ENCODE measurements at regions not wholly inside any gene's neighbourhood (a gene's known extent, or its start where the extent isn't known, plus 50 kb on each side); places are given as distances from the start of the nearest gene placed in this dataset.
"Not testable (repeated sequence)": the region's sequence is repeated elsewhere in the genome, so short reads cannot be mapped to it uniquely, and the experiment has no call there.

GRCh38 chrX:4675686-4676300 is 962.3 kb upstream of the PRKX start:
- no peak for DNase-seq (ENCODE audit: low read depth)

- no peak for DNase-seq (ENCODE audit: low read depth)
Measured at GRCh38 chrX:4674028-4674782, 960.8 kb upstream of the PRKX start.

- no peak for DNase-seq (ENCODE audit: low read depth)
Measured at GRCh38 chrX:4671344-4671743, 957.9 kb upstream of the PRKX start.

GRCh38 chrX:4670606-4671005 is 957.2 kb upstream of the PRKX start:
- DNase-seq (ENCODE audit: low read depth), result no peak

- DNase-seq (ENCODE audit: low read depth), result no peak
Measured at GRCh38 chrX:4668802-4669536, 955.5 kb upstream of the PRKX start.

- DNase-seq (ENCODE audit: low read depth), result no peak
Measured at GRCh38 chrX:4663085-4663484, 949.6 kb upstream of the PRKX start.

GRCh38 chrX:4661771-4662170 is 948.3 kb upstream of the PRKX start:
- no peak for DNase-seq (ENCODE audit: low read depth)

GRCh38 chrX:4656419-4656818 is 943.0 kb upstream of the PRKX start:
- no peak for DNase-seq (ENCODE audit: low read depth)

- DNase-seq (ENCODE audit: low read depth), result no peak
Measured at GRCh38 chrX:4655743-4656142, 942.3 kb upstream of the PRKX start.

- DNase-seq (ENCODE audit: low read depth), result no peak
Measured at GRCh38 chrX:4642114-4642513, 928.7 kb upstream of the PRKX start.

- no peak for DNase-seq (ENCODE audit: low read depth)
Measured at GRCh38 chrX:4638036-4638435, 924.6 kb upstream of the PRKX start.

- no peak for DNase-seq (ENCODE audit: low read depth)
Measured at GRCh38 chrX:4627414-4627813, 914.0 kb upstream of the PRKX start.

GRCh38 chrX:4622486-4623167 is 909.2 kb upstream of the PRKX start:
- no peak for DNase-seq (ENCODE audit: low read depth)

- DNase-seq (ENCODE audit: low read depth), result not testable (repeated sequence)
Measured at GRCh38 chrX:4613651-4614050, 900.2 kb upstream of the PRKX start.

- DNase-seq (ENCODE audit: low read depth), result no peak
Measured at GRCh38 chrX:4588893-4589292, 875.4 kb upstream of the PRKX start.

- no peak for DNase-seq (ENCODE audit: low read depth)
Measured at GRCh38 chrX:4588466-4588865, 875.0 kb upstream of the PRKX start.

- no peak for DNase-seq (ENCODE audit: low read depth)
Measured at GRCh38 chrX:4588056-4588455, 874.6 kb upstream of the PRKX start.

GRCh38 chrX:4579999-4580398 is 866.5 kb upstream of the PRKX start:
- no peak for DNase-seq (ENCODE audit: low read depth)

GRCh38 chrX:4579480-4579879 is 866.0 kb upstream of the PRKX start:
- DNase-seq (ENCODE audit: low read depth), result no peak

- no peak for DNase-seq (ENCODE audit: low read depth)
Measured at GRCh38 chrX:4572691-4573090, 859.2 kb upstream of the PRKX start.

- DNase-seq (ENCODE audit: low read depth), result no peak
Measured at GRCh38 chrX:4570151-4570550, 856.7 kb upstream of the PRKX start.

- DNase-seq (ENCODE audit: low read depth), result no peak
Measured at GRCh38 chrX:4560192-4560591, 846.7 kb upstream of the PRKX start.

- no peak for DNase-seq (ENCODE audit: low read depth)
Measured at GRCh38 chrX:4550018-4550417, 836.6 kb upstream of the PRKX start.
